Vagina (tissue), 2 donors: ENCODE measurements at regions not wholly inside any gene's neighbourhood (a gene's known extent, or its start where the extent isn't known, plus 50 kb on each side); places are given as distances from the start of the nearest gene placed in this dataset.

Experiments
- POLR2A ChIP-seq, 2 donors: fragments of 450-650 bp; IDR thresholded peaks; one replicate each; pipeline ENCODE4 v1.6.1; 2017; ENCODE audit warnings: antibody characterized with exemption in 2 of 2, mild to moderate bottlenecking in 2 of 2, moderate library complexity in 2 of 2
- POLR2AphosphoS5 ChIP-seq, 2 donors: sonication (generic); formaldehyde crosslinking; IDR thresholded peaks; one replicate each; pipeline ENCODE4 v1.9.0; 2017; ENCODE audit warnings: antibody characterized with exemption in 2 of 2, mild to moderate bottlenecking in 2 of 2, low read depth in 1 of 2; ENCODE audit not compliant: insufficient read depth in 1 of 2
- TF ChIP-seq, protein P1 (sequence below), 3 experiments: fragments of 450-650 bp in 2 of 3; fragments of 200-600 bp in 1 of 3; sonication (generic) in 1 of 3; IDR thresholded peaks; one replicate each; pipeline ENCODE4 v1.5.1; 2017 to 2019; ENCODE audit warnings: antibody characterized with exemption in 3 of 3, mild to moderate bottlenecking in 2 of 3, moderate library complexity in 2 of 3

- TF ChIP-seq, protein P1, sequence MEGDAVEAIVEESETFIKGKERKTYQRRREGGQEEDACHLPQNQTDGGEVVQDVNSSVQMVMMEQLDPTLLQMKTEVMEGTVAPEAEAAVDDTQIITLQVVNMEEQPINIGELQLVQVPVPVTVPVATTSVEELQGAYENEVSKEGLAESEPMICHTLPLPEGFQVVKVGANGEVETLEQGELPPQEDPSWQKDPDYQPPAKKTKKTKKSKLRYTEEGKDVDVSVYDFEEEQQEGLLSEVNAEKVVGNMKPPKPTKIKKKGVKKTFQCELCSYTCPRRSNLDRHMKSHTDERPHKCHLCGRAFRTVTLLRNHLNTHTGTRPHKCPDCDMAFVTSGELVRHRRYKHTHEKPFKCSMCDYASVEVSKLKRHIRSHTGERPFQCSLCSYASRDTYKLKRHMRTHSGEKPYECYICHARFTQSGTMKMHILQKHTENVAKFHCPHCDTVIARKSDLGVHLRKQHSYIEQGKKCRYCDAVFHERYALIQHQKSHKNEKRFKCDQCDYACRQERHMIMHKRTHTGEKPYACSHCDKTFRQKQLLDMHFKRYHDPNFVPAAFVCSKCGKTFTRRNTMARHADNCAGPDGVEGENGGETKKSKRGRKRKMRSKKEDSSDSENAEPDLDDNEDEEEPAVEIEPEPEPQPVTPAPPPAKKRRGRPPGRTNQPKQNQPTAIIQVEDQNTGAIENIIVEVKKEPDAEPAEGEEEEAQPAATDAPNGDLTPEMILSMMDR (IDR thresholded peaks at IDR 0.05): no peak
- no peak for TF ChIP-seq POLR2AphosphoS5 (IDR thresholded peaks at IDR 0.05; ENCODE audit: insufficient read depth in 1 of 2, low read depth in 1 of 2)
- TF ChIP-seq POLR2A (IDR thresholded peaks at IDR 0.05): no peak
These were observed 228.6 kb upstream of the ID2 start for GRCh38 chr2:8452979-8453903.
